Fibroblast of skin of back (primary cell): ENCODE measurements at regions not wholly inside any gene's neighbourhood (a gene's known extent, or its start where the extent isn't known, plus 50 kb on each side); places are given as distances from the start of the nearest gene placed in this dataset.
"Not testable (repeated sequence)": the region's sequence is repeated elsewhere in the genome, so short reads cannot be mapped to it uniquely, and the experiment has no call there.

ENCODE experiments used
- DNase-seq: peaks from one replicate; pipeline ENCODE4 v3.0.0-alpha.2; 2013

DNA sequence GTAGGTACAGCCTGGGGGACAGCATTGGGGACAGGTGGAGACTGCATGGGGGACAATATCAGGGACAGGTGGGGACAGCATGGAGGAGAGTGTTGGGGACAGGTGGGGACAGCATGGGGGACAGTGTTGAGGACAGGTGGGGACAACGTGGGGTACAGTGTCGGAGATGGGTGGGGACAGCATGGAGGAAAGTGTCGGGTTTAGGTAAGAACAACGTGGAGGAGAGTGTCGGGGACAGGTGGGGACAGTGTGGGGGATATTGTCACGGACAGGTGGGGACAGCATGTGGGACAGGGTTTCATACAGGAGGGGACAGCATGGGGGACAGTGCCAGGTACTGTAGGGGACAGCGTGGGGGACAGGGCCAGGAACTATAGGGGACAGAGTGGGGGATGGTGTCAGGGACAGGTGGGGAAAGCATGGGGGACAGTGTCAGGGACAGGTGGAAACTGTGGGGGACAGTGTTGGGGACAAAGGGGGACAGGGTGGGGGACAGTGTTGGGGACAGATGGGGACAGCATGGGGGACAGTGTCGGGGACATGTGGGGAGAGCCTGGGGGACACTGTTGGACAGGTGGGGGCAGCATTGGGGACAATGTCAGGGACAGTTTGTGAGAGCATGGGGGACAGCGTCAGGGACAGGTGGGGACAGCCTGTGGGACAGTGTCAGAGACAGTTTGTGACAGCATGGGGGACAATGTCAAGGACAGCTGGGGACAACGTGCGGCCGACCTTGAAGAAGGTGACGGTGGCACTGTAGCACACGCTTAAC is 213.1 kb downstream of the TMEM121 start:
- DNase-seq = no peak

- not testable (repeated sequence) for DNase-seq
Observed at GRCh38 chr14:105740272-105740671, 213.9 kb downstream of the TMEM121 start.

GRCh38 chr14:105740961-105741360 is 214.6 kb downstream of the TMEM121 start:
- DNase-seq = not testable (repeated sequence)

GRCh38 chr14:105741707-105742530 is 215.5 kb downstream of the TMEM121 start:
- DNase-seq = not testable (repeated sequence)

GRCh38 chr14:105742531-105742848 is 216.1 kb downstream of the TMEM121 start:
- no peak for DNase-seq

- DNase-seq = not testable (repeated sequence)
Observed at GRCh38 chr14:105742904-105743701, 216.7 kb downstream of the TMEM121 start.

DNA sequence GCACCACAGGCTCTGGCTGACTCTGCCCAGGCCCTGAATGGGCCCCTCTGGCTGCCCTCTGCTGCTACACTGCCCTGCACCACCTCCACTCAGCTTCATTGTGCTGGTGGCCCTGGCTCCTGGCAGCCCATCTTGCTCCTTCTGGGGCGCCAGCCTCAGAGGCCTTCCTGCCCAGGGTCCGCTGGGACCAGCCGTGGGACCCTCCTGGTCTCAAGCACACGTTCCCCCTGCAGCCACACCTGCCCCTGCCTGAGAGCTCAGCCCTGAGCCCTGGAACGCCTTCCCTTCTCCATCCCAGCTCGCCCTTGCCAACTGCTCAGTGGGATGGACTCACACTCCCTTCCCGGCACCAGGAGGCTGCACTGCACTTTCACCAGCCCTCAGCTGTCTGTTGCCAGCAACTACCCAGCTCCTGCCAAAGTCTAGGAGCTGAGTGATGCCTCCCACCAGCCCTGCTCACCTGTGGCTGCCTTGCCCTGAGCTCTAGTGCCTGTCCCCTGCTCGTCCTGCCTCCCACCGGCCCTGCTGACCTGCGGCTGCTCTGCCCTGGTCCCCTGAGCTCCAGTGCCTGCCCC is 217.9 kb downstream of the TMEM121 start:
- DNase-seq = not testable (repeated sequence)

- no peak for DNase-seq
Observed at GRCh38 chr14:105745433-105746123, 219.2 kb downstream of the TMEM121 start.

DNA sequence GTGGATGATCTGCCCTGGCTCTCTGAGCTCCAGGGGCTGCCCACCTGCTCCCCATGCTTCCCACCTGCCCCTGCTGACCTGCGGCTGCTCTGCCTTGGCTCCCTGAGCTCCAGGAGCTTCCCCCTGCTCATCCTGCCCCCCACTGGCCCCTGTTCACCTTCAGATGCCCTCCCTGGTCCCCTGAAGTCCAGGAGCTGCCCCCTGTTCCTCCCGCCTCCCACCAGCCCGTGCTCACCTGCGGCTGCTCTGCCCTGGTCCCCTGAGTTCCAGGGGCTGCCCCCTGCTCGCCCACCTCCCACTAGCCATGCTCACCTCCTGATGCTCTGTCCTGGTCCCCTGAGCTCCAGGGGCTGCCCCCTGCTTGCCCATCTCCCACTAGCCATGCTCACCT is 219.7 kb downstream of the TMEM121 start:
- DNase-seq = no peak

DNA sequence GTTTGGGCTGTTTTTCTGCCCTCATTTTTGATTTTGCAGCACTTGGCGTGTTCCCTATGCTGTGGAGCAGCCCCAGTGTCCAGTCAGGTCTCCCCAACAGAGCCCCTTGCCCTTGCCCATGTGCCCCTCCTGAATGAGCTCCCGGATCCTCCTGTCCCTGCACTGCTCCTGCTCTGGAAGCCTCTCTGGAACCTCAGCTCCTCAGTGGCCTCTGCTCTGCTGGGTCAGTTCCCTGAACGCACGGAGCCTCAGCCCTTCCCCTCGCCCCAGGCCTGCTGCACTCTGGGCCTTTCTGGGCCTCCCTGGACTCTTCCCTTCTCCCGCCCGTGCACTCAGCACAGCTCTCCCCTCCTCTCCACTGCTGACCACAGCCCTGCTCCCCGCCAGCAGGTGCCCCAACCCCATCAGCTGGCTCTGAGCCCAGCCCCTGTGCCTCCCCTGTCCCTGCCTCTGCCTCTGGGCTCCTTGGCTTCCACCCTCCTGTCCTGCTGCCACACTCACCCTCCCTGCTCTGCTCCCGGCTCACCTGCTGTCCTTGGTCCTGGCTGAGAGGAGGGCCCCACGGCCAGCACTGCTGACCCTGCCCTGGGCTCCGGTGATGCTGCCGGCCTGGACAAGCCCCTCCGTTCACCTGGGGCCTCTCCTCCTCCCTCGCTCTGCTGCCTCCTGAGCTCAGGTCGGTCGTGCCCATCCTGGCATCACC is 220.6 kb downstream of the TMEM121 start:
- not testable (repeated sequence) for DNase-seq

DNA sequence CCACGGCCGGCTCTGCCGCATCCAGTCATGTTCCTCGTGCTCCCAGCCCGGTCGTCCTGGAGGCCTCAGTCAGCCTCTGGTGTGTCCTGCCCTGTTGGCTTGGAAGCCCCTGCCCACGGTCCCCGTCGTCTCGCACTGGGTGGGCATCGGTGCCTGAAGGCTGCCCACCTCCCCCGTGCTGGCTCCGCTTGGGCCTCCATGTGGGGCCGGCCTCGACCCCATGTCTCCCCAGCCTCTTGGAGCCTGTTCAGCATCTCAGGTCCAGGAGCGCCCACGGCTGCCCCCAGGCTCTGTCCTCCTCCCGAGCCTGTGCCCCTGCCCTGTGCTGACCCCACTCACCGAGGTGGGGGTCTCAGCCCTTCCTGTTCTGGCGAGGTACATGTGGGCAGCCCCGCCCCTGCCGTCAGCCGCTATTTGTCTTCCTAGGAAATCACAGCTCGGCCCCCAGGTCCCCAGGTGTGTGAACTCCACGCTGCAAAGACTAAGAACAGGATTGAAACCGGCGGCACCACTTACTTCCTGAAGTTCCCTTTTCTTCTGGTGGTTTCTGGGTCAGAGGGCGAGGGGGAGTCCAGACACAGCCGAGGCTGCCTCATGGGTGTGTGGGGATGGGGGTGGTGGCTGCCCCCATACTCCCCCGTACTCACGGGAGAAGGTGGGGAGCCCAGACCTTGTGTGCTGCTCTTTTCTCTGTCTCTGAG is 221.3 kb downstream of the TMEM121 start:
- DNase-seq = not testable (repeated sequence)

DNA sequence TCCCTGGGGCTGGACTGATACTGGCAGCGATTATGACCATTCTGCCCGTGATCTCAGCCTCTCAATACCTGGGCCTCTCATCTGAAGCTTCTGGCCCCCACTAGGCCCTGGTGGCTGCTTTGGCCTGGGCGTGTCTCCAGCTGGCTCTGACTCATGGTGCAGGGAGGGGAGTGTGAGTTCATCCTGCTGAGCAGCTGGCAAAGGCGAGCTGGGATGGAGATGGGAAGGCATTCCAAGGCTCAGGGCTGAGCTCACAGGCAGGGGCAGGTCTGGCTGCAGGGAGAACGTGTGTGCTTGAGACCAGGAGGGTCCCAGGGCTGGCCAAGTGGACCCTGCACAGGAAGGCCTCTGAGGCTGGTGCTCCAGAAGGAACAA is 221.8 kb downstream of the TMEM121 start:
- no peak for DNase-seq

GRCh38 chr14:105748710-105749109 is 222.3 kb downstream of the TMEM121 start:
- not testable (repeated sequence) for DNase-seq

GRCh38 chr14:105749870-105750541 is 223.6 kb downstream of the TMEM121 start:
- not testable (repeated sequence) for DNase-seq

DNA sequence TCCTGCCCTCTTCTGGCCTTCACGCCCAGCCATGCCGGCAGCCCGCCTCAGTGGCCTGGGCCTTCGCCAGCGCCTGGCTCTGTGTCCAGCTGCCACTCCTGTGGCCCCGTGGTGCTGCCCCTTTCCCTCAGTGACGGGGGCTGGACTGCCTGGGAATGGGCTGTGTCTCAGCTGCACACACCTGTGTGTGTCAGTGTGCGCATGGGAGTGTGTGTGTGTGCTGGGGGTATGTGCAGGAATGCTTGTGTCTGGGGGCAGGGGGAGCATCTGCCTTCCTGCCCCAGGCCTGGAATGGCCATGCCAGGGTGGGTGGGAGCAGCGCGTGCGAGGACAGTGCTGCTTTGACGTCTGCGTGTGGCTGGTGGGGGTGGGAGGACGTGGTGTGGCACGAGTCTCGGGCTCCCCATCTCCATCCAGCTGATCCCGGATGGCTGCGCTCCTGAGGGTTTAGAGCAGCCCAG is 224.9 kb downstream of the TMEM121 start:
- DNase-seq = not testable (repeated sequence)

DNA sequence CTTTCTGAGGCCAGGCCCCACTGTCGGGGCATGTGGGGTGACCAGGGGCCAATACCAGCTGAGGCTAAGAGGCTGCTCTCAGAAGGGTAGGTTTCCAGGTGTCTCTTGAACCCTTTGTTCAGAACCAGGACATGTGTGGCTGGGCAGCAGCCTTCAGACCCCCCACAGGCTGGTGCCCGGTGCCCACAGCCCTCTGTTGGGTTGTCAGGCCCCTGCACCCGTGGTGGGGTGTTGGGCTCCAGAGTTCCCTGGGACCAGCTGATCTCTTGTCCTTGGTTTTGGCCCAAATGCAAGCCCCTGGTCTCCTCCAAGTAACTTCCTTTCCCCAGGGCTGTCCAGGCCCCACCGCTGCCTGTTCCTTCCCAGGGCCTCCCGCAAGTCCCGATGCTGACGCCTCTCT is 226.0 kb downstream of the TMEM121 start:
- not testable (repeated sequence) for DNase-seq

DNA sequence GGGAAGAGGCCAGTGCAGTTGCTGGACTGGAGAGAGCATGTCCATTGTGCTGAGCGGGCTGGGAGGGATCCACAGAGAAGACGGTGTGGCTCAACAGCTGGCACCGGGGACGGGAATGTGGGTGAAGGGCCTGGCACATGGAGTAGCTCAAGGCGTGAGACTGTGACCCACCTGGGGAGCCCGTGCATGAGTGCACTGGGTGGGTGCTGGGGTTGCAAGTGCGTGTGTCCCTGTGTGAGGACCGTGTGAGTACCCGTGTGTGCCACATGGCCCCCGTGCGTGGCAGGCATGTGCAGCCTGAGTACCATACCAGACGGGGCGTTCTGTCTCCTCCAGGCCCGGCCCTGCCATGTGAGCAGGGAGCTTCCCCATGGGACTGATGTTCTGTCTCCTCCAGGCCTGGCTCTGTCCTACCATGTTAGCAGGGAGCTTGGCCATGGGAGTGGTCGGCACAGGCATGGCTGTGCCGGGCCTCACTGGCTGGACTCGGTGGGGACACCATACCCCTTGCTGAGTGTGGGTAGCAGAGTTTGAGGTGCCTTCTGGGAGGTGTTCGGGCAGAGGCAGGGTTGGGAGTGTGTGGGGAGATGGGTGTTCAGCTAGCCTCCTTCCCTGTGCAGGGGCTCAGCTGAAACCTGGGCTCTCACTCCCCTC is 234.4 kb downstream of the TMEM121 start:
- DNase-seq = no peak

GRCh38 chr14:105761345-105761740 is 235.0 kb downstream of the TMEM121 start:
- not testable (repeated sequence) for DNase-seq

DNA sequence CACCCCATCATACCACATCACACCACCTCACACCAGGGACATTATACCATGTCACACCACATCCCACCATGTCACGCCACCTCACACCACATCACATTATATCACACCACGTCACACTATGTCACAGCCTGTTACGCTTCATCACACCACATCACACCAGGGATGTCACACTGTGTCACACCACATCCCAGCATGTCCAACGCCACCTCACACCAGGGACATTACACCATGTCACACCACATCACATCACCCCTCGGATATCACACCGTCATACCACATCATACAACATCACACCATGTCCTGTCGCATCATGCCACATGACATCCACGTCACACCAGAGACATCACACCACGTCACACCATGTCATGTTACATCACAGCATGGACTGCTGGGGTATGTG is 235.5 kb downstream of the TMEM121 start:
- no peak for DNase-seq
